HepG2 (cell line): ENCODE measurements at regions not wholly inside any gene's neighbourhood (a gene's known extent, or its start where the extent isn't known, plus 50 kb on each side); places are given as distances from the start of the nearest gene placed in this dataset.

Source experiments
- ASH2L ChIP-seq: fragments of 300-600, 200-600 bp; sonication (generic); IDR thresholded peaks from 2 replicates; pipeline ENCODE4 v1.7.0; 2017; ENCODE audit warnings: low read depth, mild to moderate bottlenecking, moderate library complexity, mixed read lengths, low read length; ENCODE audit not compliant: insufficient read length
- DR1 ChIP-seq: sonication (generic); formaldehyde crosslinking; IDR thresholded peaks from 2 replicates; pipeline ENCODE4 v1.8.0; 2021; ENCODE audit warnings: mild to moderate bottlenecking, missing genetic modification reagents, inconsistent platforms
- ETS1 ChIP-seq: sonication (generic); formaldehyde crosslinking; IDR thresholded peaks from 2 replicates; pipeline ENCODE4 v1.4.0; 2020; ENCODE audit warnings: missing genetic modification reagents
- MAX ChIP-seq: IDR thresholded peaks from 2 replicates; pipeline ENCODE4 v1.6.1; 2012; ENCODE audit warnings: inconsistent platforms
- MED13 ChIP-seq: sonication (generic); formaldehyde crosslinking; IDR thresholded peaks from 2 replicates; pipeline ENCODE4 v1.5.0; 2020; ENCODE audit warnings: missing genetic modification reagents
- MIXL1 ChIP-seq: IDR thresholded peaks from 2 replicates; pipeline ENCODE4 v1.6.1; 2016
- MYPOP ChIP-seq: sonication (generic); formaldehyde crosslinking; IDR thresholded peaks from 2 replicates; pipeline ENCODE4 v1.8.1; 2023; ENCODE audit warnings: mild to moderate bottlenecking, moderate library complexity, missing genetic modification reagents
- NAIF1 ChIP-seq: sonication (generic); formaldehyde crosslinking; IDR thresholded peaks from 2 replicates; pipeline ENCODE4 v1.5.0; 2020; ENCODE audit warnings: mild to moderate bottlenecking, missing genetic modification reagents, borderline replicate concordance
- PTBP1 ChIP-seq: fragments of 200-400 bp; formaldehyde crosslinking; IDR thresholded peaks from 2 replicates; pipeline ENCODE4 v1.6.1; 2018; ENCODE audit warnings: low read length, low read depth; ENCODE audit not compliant: poor library complexity, severe bottlenecking
- SCMH1 ChIP-seq: sonication (generic); formaldehyde crosslinking; IDR thresholded peaks from 2 replicates; pipeline ENCODE4 v1.9.0; 2021; ENCODE audit warnings: missing genetic modification reagents, mild to moderate bottlenecking, borderline replicate concordance
- SMAD3 ChIP-seq: sonication (generic); formaldehyde crosslinking; IDR thresholded peaks from 2 replicates; pipeline ENCODE4 v1.4.0; 2020; ENCODE audit warnings: missing genetic modification reagents
- SP1 ChIP-seq, 2 experiments: fragments of 450-650 bp in 1 of 2; sonication (generic) in 1 of 2; formaldehyde crosslinking in 1 of 2; IDR thresholded peaks; 2 replicates each; pipeline versions ENCODE4 v1.4.0 to v1.6.1; 2016 to 2020; ENCODE audit warnings: missing genetic modification reagents in 1 of 2
- TBX2 ChIP-seq: sonication (generic); formaldehyde crosslinking; IDR thresholded peaks from 2 replicates; pipeline ENCODE4 v1.5.0; 2020; ENCODE audit warnings: missing genetic modification reagents, mild to moderate bottlenecking, borderline replicate concordance
- TGIF2 ChIP-seq: IDR thresholded peaks from 2 replicates; pipeline ENCODE4 v1.6.1; 2016; ENCODE audit warnings: control low read depth, missing compliant biosample characterization
- ZBTB39 ChIP-seq: sonication (generic); formaldehyde crosslinking; IDR thresholded peaks from 2 replicates; pipeline ENCODE4 v1.5.0; 2020; ENCODE audit warnings: missing genetic modification reagents
- ZNF605 ChIP-seq: sonication (generic); formaldehyde crosslinking; IDR thresholded peaks from 2 replicates; pipeline ENCODE4 v1.8.0; 2022; ENCODE audit warnings: mild to moderate bottlenecking, missing genetic modification reagents
- ZNF646 ChIP-seq: sonication (generic); formaldehyde crosslinking; IDR thresholded peaks from 2 replicates; pipeline ENCODE4 v1.9.0; 2021; ENCODE audit warnings: mild to moderate bottlenecking, missing genetic modification reagents
- ZZZ3 ChIP-seq: sonication (generic); formaldehyde crosslinking; IDR thresholded peaks from 2 replicates; pipeline ENCODE4 v1.4.0; 2020; ENCODE audit warnings: missing genetic modification reagents, mild to moderate bottlenecking, borderline replicate concordance

GRCh38 chr13:33542309-33543088, 256.9 kb upstream of the STARD13 start (continued):
- TF ChIP-seq DR1 (peak; percentile 91), NAIF1 (CRISPR knock-in tag) (peak; percentile 92), SP1 (IDR thresholded peaks at IDR 0.05) (no peak), SP1 (CRISPR knock-in tag; IDR thresholded peaks at IDR 0.05) (peak; percentile 71), TGIF2 (CRISPR knock-in tag) (peak; percentile 76; the same call in 1 of the 2 replicates), ETS1 (CRISPR knock-in tag) (no peak; the same call in 1 of the 2 replicates), MYPOP (CRISPR knock-in tag) (peak; percentile 97), ZBTB39 (0 out of 2 replicates have a peak, but pooled peaks have one; percentile 60), MIXL1 (CRISPR knock-in tag) (peak; percentile 78; the same call in 1 of the 2 replicates), TBX2 (CRISPR knock-in tag) (peak; percentile 97), ASH2L (peak; percentile 70), PTBP1 (no peak), SCMH1 (CRISPR knock-in tag) (no peak), ZZZ3 (CRISPR knock-in tag) (peak; percentile 68; the same call in 1 of the 2 replicates), MED13 (peak; percentile 92), ZNF646 (CRISPR knock-in tag) (no peak), ZNF605 (CRISPR knock-in tag) (peak; percentile 99), SMAD3 (CRISPR knock-in tag) (peak; percentile 86; the same call in 1 of the 2 replicates), MAX (peak; percentile 99)
